ENCODE measurements at regions not wholly inside any gene's neighbourhood (a gene's known extent, or its start where the extent isn't known, plus 50 kb on each side); places are given as distances from the start of the nearest gene placed in this dataset.

GRCh38 chr4:20505927-20506326 lies 194.3 kb upstream of the PACRGL start:
- H3K4ac ChIP-seq (ENCODE audit: low read depth, low read length), result no peak overlapping the region

More at GRCh38 chr4:20505927-20506326, 194.3 kb upstream of the PACRGL start:
- in situ Hi-C loops (cut with MboI; ENCODE audit: low sequenced_read_pairs) (no loop called here), dilution Hi-C loops (cut with HindIII; ENCODE audit: low sequenced_read_pairs, unreplicated experiment) (no loop called here), intact Hi-C loops (cut with micrococcal nuclease) (no loop called here)
- Histone ChIP-seq H4K8ac (ENCODE audit: low read depth in 2 of 2, low read length in 2 of 2) (no peak overlapping the region), H3K9me1 (ENCODE audit: insufficient read depth, low read length) (no peaks in the 10 kb centered on the region; the same call in 1 of the 2 replicates), H3K27me3 (ENCODE audit: control insufficient read depth, insufficient read depth, low read length) (no peaks in the 10 kb centered on the region), H3K4me2 (ENCODE audit: low read depth, low read length) (no peak overlapping the region), H4K20me1 (ENCODE audit: insufficient read depth, low read length) (no peaks in the 10 kb centered on the region), H2AFZ (replicated peaks; ENCODE audit: low read length, poor library complexity) (no peak overlapping the region), H3K9ac (ENCODE audit: low read depth, low read length) (no peak overlapping the region), H4K5ac (ENCODE audit: low read depth, low read length) (no peak overlapping the region), H3K14ac (replicated peaks; ENCODE audit: low read depth, low read length) (no peak overlapping the region), H2AK9ac (replicated peaks; ENCODE audit: low read depth, low read length, poor library complexity) (no peak overlapping the region), H3K23ac (ENCODE audit: low read depth, low read length) (no peak overlapping the region), H3K9me3 (ENCODE audit: control insufficient read depth, insufficient read depth, low read length) (no peaks in the 10 kb centered on the region), H3K56ac (ENCODE audit: extremely low read depth, insufficient read depth, low read length) (no peak overlapping the region; the same call in 1 of the 2 replicates), H3K4me1 (ENCODE audit: control insufficient read depth, insufficient read depth, low read length) (no peaks in the 10 kb centered on the region), H2BK120ac (ENCODE audit: low read depth, low read length) (no peak overlapping the region), H2BK15ac (ENCODE audit: low read depth, low read length) (no peak overlapping the region), H3K4me3 (ENCODE audit: insufficient read depth, low read depth, low read length) (no peak overlapping the region), H4K91ac (ENCODE audit: insufficient read depth, low read depth, low read length) (no peak overlapping the region), H3K79me1 (ENCODE audit: low read depth in 1 of 2, low read length in 2 of 2) (no peaks in the 10 kb centered on the region), H3K27ac (ENCODE audit: insufficient read depth, low read length) (no peak overlapping the region), H3K36me3 (ENCODE audit: control insufficient read depth, insufficient read depth, low read length) (no peaks in the 10 kb centered on the region), H2BK20ac (ENCODE audit: low read depth, low read length) (no peak overlapping the region), H2BK5ac (ENCODE audit: low read depth, low read length, poor library complexity, severe bottlenecking) (no peak overlapping the region), H3K18ac (ENCODE audit: low read depth, low read length) (no peak overlapping the region), H2AK5ac (ENCODE audit: low read depth, low read length) (no peak overlapping the region)
- CTCF ChIA-PET, result no interaction called here
- POLR2A ChIA-PET (ENCODE audit: unreplicated experiment), result no interaction called here
- ATAC-seq (ENCODE audit: low read depth), result no peak
- no CpG with 5 or more reads among the region's 1 CpG for WGBS, 2 experiments (ENCODE audit: extremely low coverage in 2 of 2, insufficient read length in 1 of 2)
- no peak for DNase-seq
- no TSS peak for BruUV-seq (replicated peaks)
- TF ChIP-seq CEBPB (IDR thresholded peaks at IDR 0.05; ENCODE audit: low read depth, low read length) (peak; percentile 41; the same call in 1 of the 2 replicates), RFX5 (IDR thresholded peaks at IDR 0.05; ENCODE audit: low read depth, low read length) (no peak)
